Right lobe of liver (tissue), 6 donors: ENCODE measurements at regions not wholly inside any gene's neighbourhood (a gene's known extent, or its start where the extent isn't known, plus 50 kb on each side); places are given as distances from the start of the nearest gene placed in this dataset.

Experiments
- ATAC-seq, 4 donors: fragments of 200-7000 bp; cut with Tn5 transposase; one replicate each; pipeline ENCODE4 v1.9.1; 2020; ENCODE audit warnings: mild to moderate bottlenecking in 4 of 4, moderate library complexity in 4 of 4
- DNase-seq, 3 donors: peaks; one replicate each; pipeline ENCODE4 v3.0.0-alpha.2; 2020
- H3K27ac ChIP-seq, 3 donors: fragments of 200-600 bp; one replicate each; pipeline ENCODE4 v1.8.0; 2022
- H3K27me3 ChIP-seq, 2 donors: fragments of 200-600 bp; one replicate each; pipeline ENCODE4 v1.8.0; 2022
- H3K36me3 ChIP-seq, 4 donors: fragments of 200-600 bp; sonication (generic) in 1 of 4; one replicate each; pipeline versions ENCODE4 v1.5.1 to v1.8.0; 2017 to 2022; ENCODE audit warnings: control low read depth in 1 of 4
- H3K4me1 ChIP-seq, 4 donors: fragments of 200-600 bp; sonication (generic) in 1 of 4; one replicate each; pipeline versions ENCODE4 v1.5.1 to v1.8.0; 2017 to 2022; ENCODE audit warnings: control low read depth in 1 of 4
- H3K4me3 ChIP-seq, 3 donors: fragments of 200-600 bp; one replicate each; pipeline ENCODE4 v1.8.0; 2022
- H3K9me3 ChIP-seq, 4 donors: fragments of 200-600 bp; sonication (generic) in 1 of 4; one replicate each; pipeline versions ENCODE4 v1.5.1 to v1.8.0; 2017 to 2022; ENCODE audit warnings: control low read depth in 1 of 4
- CTCF ChIP-seq, 4 donors: fragments of 200-600 bp in 3 of 4; fragments of 450-650 bp in 1 of 4; IDR thresholded peaks; one replicate each; pipeline versions ENCODE4 v1.5.1 to v1.8.0; 2016 to 2022; ENCODE audit warnings: antibody characterized with exemption in 4 of 4, mild to moderate bottlenecking in 2 of 4
- POLR2A ChIP-seq: fragments of 450-650 bp; IDR thresholded peaks from one replicate; pipeline ENCODE4 v1.6.1; 2017; ENCODE audit warnings: antibody characterized with exemption, mild to moderate bottlenecking
- WGBS: methylation state at CpG from one replicate; pipeline ENCODE4 v1.1.6; 2018; ENCODE audit warnings: low coverage, low lambda C conversion rate; ENCODE audit not compliant: insufficient coverage; ENCODE audit errors: missing lambda C conversion rate; 5-methylcytosine and 5-hydroxymethylcytosine counted together
- intact Hi-C, 2 donors: fragments of 100-400 bp; cut with DNase I; formaldehyde crosslinking; loops; one replicate each; pipeline versions ENCODE4 v1.11.2 to v1.14.1; 2022
- donor health status: DM: no; HTN: yes; CAD: no.
- donor health status: DM: no; HTN: no; CAD: no.
- donor health status: DM: no; HTN: no; CAD: no.
- donor health status: DM: no; HTN: yes; CAD: no.
- donor health status: DM: no; HTN: yes; CAD: no.

DNA sequence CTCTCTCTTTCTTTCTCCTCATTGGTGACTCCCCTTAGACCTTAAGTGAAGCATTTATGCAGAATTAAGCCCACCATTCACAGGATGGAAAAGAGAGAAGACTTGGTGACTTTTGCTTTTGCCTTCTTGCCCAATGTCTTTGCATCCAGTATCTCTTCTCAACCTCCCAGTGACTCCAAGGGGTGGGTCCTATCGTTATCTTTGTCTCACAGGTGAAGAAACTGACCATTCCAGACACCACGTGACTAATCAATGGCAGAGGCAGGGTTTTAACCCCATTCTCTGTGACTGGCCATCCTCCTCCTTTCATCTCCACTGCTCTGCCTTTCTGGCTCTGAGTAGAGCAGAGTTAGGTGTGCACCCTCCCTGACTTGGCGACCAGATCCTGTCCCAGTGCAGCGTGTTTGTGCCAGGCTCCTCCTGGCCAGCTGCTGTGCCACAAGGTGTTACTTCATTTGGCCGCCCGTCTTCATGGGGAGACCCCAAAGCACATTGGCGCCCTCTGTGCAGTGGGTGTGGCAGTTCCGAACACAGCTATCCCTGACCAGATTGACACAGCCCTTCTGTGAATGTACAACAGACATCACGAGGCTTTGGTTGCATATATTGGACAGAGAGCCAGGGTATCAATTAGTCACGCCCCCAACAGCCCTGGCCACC lies 501.3 kb downstream of the CD83 start:
- ATAC-seq (no peak), DNase-seq (no peak)
- H3K9me3 ChIP-seq: no peaks in the 10 kb centered on the region
- H3K36me3 ChIP-seq: no peaks in the 10 kb centered on the region
- 65% methylated on average over 4 of the region's 10 CpGs for WGBS
- H3K4me3 ChIP-seq: no peak overlapping the region
- H3K4me1 ChIP-seq: no peaks in the 10 kb centered on the region
- H3K27me3 ChIP-seq: no peaks in the 10 kb centered on the region
- no peak overlapping the region for H3K27ac ChIP-seq
- intact Hi-C loops: no loop called here
- no peak for TF ChIP-seq POLR2A
- no peak for TF ChIP-seq CTCF (IDR thresholded peaks at IDR 0.05)

GRCh38 chr6:14619419-14619781 lies 501.8 kb downstream of the CD83 start:
- ATAC-seq: no peak
- Histone ChIP-seq H3K27ac (no peak overlapping the region), H3K27me3 (no peaks in the 10 kb centered on the region), H3K4me3 (no peak overlapping the region), H3K9me3 (no peaks in the 10 kb centered on the region), H3K4me1 (no peaks in the 10 kb centered on the region), H3K36me3 (no peaks in the 10 kb centered on the region)
- no peak for TF ChIP-seq POLR2A
- no peak for TF ChIP-seq CTCF (IDR thresholded peaks at IDR 0.05)
- no peak for DNase-seq
- intact Hi-C loops: no loop called here
- WGBS: 59% methylated on average over 6 of the region's 7 CpGs

- H3K4me3 ChIP-seq: no peak overlapping the region
- H3K9me3 ChIP-seq: no peaks in the 10 kb centered on the region
- ATAC-seq (no peak), DNase-seq (no peak)
- no peak overlapping the region for H3K27ac ChIP-seq
- no peaks in the 10 kb centered on the region for H3K36me3 ChIP-seq
- intact Hi-C loops: no loop called here
- no peak for TF ChIP-seq CTCF (IDR thresholded peaks at IDR 0.05)
- TF ChIP-seq POLR2A: no peak
- H3K27me3 ChIP-seq: no peaks in the 10 kb centered on the region
- no peaks in the 10 kb centered on the region for H3K4me1 ChIP-seq
- 45% methylated on average over 6 of the region's 9 CpGs for WGBS
Observed at GRCh38 chr6:14620522-14620921, 502.9 kb downstream of the CD83 start.

- WGBS: 42% methylated on average over 3 of the region's 5 CpGs
- Histone ChIP-seq H3K27me3 (no peaks in the 10 kb centered on the region), H3K27ac (no peak overlapping the region), H3K4me3 (no peak overlapping the region), H3K4me1 (no peaks in the 10 kb centered on the region), H3K9me3 (no peaks in the 10 kb centered on the region), H3K36me3 (no peaks in the 10 kb centered on the region)
- intact Hi-C loops: no loop called here
- no peak for ATAC-seq
- no peak for TF ChIP-seq POLR2A
- no peak for TF ChIP-seq CTCF (IDR thresholded peaks at IDR 0.05)
- DNase-seq: no peak
Observed at GRCh38 chr6:14621518-14621917, 503.9 kb downstream of the CD83 start.

GRCh38 chr6:14622085-14622484 lies 504.5 kb downstream of the CD83 start:
- Histone ChIP-seq H3K4me3 (no peak overlapping the region), H3K4me1 (no peaks in the 10 kb centered on the region), H3K9me3 (no peaks in the 10 kb centered on the region), H3K36me3 (no peaks in the 10 kb centered on the region), H3K27me3 (no peaks in the 10 kb centered on the region), H3K27ac (no peak overlapping the region)
- no peak for ATAC-seq
- intact Hi-C loops: no loop called here
- TF ChIP-seq POLR2A (no peak), CTCF (IDR thresholded peaks at IDR 0.05) (no peak)
- 30% methylated on average over 11 of the region's 11 CpGs for WGBS
- no peak for DNase-seq
